HG03103 (cell line): ENCODE measurements at regions not wholly inside any gene's neighbourhood (a gene's known extent, or its start where the extent isn't known, plus 50 kb on each side); places are given as distances from the start of the nearest gene placed in this dataset.
A peak's percentile ranks its signal among the peaks of the same experiment; 100 is the strongest.

Source experiments
- ATAC-seq: cut with Tn5 transposase; IDR thresholded peaks from one replicate; pipeline ENCODE4 v1.9.1; 2021; ENCODE audit warnings: low read depth; ENCODE audit not compliant: unreplicated experiment

DNA sequence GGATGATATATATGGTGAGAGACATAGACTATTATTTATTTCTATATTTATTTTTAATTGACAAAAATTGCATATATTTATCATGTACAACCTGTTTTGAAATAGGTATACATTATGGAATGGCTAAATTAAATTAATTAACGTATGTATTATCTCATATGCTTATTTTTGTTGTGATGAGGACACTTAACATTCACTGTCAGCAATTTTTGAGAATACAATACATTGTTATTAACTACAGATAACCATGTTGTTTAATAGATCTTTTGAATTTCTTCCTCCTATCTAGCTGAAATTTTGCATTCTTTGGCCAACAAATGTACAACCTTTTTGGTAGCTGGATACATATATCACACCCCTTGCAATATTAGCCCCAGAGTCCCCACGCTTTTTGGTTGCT lies 110.7 kb upstream of the CITED2 start:
- no peak for ATAC-seq

DNA sequence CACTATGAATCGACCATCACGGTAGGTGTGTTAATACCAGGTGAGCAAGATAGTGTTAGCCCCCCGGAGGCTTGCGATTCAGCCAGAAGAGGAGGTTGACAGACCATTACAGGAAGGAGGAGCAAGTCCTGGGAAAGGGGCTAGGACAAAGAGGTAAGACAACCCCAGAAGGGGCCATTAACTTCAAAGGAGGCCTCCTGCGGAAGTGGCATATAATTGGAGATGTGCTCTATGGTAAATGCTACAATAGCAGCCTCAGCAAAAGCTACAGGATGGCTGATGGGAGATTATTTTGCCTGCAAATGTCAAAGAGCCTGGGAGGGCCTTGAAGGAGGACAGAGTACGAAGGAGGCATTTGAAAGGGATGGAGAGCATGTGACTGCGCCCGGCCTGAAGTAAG lies 108.6 kb upstream of the CITED2 start:
- ATAC-seq: no peak

DNA sequence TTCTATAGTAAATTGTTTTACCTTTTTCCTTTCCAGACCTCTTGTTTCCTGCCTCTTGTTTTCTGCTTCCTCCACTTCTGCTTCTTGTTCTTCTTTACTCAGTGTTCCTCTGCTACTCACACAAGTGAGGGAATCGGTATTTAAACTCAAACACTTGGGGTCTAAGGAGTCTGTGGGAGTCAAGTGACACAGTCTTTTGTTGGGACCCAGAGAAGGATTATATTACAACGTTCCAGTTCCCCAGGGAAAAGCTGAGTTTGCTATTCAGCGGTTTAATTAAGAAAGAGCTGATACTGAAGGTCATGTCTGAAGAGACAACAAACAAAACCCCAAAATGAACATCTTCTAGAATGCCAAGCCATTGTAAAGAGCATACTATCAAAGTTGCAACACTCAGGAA lies 107.8 kb upstream of the CITED2 start:
- no peak for ATAC-seq

DNA sequence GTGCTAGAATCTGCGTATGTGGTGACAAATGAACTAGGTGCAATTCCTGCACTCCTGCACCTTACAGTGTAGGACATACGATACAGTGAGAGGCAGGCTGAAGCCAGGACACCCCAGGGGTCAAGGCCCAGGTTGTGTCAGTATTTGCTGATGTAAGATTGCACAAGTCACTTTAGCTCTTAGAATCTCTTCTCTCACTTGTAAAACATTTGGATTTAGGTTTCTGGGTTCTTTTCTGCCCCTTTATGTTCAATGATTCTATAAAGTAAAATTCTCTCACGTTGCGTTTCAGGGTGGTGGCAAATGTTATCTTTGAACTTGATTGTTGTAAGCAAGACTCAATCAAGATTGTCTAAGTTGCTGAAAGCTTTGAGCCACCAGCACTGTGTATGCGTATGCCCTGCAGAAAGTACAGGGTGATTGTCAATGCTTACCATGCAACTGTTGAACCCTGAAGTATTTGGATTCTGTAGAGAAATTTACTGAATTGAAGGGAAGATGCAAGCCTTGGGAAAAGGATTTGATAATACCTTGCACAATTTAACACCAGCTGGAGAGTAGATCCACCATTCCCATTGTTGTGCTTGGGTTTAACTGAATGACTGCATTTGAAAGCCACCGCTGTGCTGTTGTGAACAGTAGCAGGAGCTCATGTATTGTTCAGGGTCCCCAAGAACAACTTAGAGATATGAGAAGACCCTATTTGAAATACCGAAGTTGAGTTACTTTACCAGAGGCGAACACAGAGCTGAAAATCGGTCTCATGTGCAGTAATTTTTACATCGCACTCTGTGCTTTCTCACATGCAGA lies 106.1 kb upstream of the CITED2 start:
- ATAC-seq: no peak

DNA sequence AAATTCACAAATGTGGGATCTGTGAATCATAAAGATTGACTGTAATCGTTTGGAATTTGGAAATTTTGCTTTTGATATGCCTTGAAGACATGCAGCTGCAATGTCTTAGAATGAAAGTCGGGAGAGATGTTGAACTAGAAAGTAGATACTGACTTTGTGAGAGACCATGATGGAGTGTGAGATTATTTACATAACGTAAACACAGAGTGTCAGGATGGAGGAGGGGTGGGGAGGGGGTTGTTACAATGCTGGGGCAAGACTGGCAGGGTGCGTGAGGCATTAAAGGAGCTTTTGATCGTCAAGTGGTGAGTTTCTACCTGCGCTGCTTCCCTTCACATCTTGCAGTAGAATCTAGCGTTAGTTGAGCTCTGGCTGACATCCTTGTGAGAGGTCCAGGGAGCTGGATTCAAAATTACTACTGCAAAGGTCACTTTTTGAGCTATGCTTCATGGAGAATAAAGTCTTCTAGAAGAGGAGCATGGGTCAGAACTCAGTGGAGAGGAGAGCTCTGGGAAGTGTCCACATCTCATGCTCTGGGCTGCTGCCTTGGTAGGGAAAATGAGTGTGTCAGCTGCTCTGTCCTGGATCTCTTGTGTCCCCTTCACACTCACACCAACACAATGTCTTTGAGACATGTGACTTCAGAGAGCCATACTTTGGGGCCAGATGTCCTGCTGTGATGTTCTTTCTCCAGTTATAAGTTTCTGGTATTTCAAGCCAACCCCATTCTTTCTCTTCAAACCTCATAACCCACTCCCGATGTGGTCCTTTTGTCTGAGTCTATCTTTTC lies 105.2 kb upstream of the CITED2 start:
- ATAC-seq: no peak

DNA sequence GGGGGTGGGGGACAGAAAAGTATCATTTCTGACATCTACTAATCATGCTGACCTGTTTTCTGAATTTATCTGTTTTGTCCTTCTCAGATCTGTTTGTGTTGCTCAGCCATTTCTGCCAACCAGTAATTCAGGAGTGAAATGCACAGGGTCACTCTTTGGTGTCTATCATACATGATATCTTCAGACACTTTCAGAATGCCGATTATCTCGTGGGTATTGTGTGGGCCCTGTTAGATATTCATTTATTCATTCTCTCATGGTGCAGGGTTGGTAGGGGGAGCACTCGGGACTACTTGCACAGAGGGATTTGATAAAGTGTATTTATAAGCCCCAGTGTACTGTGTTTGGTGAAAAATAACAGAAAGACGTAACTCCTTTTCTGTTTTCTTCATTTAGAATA lies 101.2 kb upstream of the CITED2 start:
- ATAC-seq: no peak

DNA sequence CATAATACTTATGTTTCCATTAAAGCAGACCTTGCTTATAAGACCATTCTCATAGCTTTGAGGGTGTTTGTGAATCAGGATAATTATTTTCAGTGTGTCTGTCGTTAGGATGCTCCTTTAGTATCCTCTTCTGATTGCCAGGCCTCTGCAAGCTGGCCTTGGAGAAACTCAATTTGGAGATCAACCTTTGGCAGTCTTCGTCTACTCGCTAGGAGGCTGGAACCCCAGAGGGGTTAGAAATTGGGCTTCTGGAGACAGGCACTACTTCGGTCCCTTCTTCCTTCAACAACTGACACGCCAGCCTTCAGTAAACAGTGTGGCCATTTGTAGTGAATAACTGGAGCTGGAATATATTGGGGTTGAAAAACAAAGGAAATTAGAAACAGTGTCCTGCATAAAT lies 100.8 kb upstream of the CITED2 start:
- no peak for ATAC-seq

DNA sequence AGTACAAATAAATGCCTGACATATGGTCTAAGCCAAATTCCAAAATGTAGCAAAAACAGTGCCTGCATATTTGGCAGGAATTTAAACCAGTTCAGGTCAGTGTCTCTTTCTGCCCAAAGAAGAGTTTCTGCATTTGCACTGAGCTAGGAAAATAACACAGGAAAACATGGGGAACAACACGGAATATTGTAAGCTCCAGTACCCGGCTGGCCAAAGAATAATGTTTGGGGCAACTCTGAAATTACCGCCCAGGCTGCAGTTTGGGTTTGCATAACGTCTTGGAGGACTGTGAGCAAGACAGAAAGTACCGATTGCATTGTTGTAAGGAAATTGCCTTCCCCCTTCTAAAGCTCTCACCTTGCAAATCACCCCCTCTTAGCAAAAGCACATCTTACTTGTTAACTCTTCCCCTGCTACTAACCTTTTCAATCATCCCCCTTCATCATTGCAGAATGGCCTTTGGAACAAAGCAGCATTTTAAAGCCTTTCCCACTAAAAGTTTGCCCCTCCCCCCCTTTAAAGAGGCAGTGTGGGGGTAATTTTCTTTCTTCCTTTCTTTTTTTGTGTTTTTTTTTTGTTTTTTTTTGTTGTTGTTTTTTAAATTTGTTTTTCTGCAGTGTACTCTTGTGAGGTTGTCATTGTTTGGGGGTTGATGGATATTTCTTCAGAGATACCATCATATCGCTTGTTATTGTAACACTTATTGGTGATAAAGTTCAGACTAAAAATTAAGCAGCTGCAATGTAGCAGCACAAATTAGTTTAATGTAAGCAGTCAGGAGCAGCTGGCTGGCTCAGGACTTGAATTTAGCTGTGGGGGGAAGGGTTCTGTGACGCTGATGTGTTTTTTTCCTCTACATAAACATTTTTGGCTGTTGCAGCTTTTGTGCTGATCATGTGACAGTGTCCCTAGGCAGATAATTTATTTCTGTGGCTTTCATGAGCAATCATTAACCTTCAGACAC lies 100.0 kb upstream of the CITED2 start:
- ATAC-seq: peak; percentile 58

DNA sequence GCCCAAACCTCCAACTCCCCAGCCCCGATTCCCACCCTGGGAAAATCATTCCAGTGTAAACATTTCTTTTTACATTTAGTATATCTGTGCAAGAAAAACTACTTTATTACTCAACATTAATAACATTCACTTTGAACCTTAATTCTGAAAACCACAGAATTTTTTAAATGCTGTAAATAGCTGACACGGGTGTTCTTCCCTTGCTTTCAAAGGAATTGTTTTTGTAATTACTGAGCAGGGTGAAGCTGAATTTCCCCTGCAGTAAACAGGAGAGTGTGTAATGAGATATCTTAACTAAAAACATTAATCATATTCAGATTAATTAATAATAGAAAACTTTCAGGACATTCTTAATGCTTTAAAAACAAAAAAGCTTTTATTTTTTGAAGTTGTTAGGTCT lies 99.3 kb upstream of the CITED2 start:
- ATAC-seq: no peak

DNA sequence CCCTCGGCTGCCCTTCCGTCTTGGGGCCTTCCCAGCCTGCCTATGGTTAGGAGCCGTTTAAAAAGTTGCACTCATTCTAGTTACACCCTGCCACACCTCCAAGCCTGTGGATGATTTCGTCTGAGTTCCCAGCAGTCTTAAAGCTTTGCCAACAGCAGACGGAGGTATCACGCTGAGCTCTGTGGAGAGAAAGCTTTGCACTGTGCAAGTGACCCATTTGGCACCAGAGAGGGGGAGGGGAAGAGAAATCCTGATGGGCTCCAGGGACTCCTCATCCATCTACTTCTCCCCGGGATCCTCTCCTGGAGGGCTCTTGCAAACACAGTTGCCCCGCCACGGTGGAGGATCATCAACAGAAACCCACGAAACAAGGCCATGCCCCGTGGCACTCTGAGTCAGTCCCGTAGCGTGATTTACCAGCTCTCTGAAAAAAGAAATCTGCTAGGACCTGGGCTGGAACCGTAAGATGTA lies 98.8 kb upstream of the CITED2 start:
- no peak for ATAC-seq

DNA sequence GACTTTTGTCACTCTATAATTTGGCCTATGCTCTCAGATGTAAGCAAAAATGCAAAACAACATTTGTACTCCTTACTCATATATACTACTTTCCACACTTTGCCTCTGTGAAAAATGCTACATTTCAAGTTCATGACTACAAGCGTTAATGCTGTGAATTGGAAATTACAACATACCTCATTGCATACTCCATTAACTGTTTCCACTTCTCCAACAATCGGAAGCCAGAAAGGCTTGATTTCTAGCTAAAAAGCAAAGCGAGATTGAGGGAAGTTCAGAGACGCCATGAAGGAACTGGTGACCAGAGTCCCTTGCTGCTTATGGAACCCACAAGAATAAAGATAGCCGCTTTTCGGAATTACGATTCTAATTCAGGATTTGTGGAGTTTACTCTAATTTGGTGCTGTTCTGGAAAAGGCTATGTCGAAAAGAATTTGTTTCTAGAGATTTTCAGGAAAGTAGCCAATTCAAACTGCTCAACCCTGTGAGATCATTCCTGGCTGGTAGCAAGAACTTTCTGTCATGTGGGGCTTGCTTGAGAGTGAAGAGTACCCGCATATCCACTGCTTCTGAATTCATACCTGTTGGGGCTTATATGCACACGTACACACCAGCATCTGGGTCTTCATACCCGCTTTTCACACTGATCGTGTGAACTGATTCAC lies 98.0 kb upstream of the CITED2 start:
- no peak for ATAC-seq

DNA sequence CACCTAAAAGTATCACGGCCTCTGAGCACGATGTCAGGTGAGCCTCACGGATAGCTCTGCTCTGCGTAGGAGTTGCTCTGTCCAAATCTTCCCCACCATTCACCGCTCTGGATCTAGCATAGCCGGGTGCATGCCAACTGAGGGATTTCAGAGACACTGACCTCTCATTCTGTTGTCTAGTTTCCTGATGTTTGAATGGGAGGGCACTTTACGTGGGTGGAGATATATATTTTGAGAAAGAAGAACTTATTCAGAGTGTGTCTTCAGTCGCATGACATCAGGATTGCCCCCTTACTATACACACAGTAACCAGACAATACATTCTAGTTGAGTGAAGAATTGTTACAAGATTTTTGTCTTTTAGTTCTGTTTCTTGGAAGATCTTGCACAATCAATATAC lies 96.5 kb upstream of the CITED2 start:
- no peak for ATAC-seq

DNA sequence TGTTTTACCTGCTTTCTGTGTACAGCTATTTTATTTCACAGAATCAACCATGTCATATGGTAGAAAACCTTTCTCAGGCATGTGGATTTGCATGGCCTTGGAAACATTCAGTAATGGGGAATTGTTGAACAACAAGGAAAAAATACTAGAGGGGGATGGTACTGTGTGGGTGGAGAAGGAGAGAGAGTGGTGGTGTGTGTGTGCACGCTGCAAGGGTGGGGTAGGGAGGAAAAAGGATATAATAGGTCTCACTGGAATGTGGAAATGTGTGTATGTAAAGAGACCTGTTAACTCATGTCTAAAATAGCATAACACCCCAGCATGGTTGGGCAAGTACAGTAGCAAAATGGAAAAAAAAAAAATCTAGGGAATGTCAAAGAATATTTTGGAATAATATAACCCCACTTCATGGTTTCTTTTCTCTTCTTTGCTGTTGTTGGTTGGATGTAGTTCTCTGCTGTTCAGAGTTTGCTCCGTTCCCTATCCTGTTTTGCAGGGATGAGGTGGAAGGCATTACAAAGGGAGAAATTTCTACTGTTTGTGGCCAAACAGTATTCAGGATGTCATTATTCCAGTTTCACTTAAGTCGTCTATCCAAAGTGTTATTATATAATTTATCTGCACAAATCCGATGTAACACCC lies 93.9 kb upstream of the CITED2 start:
- no peak for ATAC-seq

DNA sequence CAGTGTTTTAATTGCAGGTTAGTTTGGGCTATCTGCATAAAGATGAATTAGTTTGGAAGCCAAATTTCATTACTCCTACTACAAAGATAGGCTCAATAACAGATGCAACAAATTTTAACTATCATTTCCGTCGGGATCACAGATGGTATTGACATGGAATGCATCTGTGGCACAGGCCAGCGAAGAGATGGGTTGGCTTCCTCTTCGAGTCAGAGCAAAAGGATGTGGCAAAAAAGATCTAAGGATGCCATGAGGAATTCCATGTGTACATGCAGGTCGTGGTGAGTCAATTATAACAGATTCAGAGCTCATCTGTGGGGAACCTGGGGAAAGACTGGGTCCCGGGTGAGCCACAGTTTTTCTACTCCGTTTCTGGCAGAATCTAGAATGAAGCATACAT lies 83.0 kb upstream of the CITED2 start:
- no peak for ATAC-seq

DNA sequence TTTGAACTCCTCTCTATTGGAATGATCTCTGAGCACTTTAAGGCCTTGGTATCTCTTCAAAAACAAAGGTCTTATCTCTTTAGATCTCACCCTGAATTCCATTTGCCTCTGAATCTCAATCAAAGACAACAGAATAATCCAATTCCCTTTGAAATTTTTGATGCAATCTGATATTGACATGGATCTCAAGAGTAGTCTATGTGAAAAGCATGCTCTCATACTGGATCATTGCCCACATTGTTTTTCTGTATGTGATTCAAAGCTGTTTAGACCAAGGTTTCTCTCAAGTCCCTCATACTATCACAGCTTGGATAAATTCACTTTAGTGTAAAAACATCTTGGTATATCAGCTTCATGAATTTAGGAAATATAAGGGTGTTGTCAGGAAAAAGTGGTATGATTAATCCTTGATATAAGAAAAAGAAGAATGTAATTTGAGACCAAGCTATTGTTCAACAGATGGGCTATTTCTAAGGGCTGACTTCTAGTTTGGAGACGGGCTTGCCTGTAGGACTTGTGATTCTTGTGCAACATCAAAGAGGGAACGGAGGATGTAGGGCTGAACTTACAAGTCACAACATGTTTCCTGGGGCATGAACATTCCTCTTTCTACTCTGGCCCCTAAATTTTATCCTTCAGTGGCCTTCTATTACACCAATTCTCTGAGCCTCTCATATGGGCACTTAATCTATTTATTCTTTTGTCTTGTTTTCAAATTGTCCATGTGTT lies 77.9 kb upstream of the CITED2 start:
- no peak for ATAC-seq

DNA sequence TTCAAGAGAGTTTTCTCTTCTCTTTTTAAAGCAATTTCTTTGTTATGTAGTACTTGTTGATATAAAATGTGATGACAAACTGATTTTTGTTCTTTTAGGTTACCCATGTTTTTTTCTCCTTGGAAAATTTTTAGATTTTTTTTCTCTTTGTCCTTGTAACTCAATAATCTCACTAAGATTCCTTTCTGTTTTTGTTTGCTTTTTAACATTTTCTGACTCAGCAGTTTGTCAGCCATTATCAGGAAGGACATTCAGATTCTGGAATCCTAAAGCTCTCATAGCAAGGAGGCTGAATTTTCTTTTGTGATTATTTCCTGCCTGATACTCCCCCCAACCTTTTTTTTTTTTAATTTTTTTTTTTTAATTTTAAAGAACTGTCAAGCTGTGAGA lies 75.2 kb upstream of the CITED2 start:
- ATAC-seq: no peak

DNA sequence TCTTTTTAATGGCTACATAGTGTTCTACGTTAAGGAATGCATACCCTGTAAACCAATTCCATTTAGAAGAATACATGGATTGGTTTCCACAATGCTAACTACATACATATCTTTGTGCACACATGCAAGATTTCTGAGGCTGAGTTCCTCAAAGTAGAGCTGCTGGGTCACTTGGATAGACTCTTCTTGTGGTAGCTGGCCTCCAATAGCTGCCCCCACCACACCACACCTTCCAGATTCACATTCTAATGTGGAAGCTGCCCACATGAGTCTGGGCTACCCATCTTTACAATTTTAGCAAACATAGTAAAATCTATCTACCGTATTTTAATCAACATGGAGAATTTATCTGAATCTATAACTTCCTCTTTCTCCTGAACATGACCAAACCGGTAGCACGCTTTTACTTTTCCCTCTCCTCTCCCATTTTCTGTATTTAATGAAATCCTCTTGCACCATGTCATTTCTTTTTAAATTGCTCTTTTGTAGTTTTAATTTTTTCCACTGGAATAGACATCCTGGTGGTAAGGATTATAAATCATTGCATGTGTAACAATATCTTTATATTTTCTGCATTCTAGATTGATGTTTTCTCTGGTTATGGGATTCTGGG lies 74.7 kb upstream of the CITED2 start:
- ATAC-seq: no peak

DNA sequence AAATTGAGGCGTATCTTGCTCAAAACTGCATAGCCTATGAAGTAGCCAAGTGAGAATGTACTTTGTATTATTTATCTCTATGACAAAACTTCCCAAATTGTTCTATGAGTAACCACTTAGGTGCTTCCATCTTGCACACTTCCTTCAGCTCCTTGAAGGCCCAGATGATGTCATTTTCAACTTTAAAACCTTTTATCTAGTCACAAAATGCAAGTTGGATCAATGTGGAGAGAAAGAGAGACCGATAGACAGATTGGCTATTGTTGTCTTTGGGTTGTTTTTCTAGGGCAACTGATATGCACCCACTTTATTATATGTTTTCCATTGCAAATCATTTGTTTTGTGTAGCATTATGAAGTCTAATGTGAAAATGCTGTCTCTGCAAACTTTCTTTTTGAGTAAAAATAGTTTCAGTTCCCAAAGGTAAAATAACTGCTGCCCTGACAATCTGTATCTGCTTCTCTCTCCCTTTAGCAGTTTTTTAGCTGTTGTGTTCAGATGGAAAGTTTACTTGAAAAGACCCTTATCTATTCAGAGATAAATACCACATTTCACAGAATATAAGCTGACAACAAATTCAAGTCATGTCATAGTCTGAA lies 73.7 kb upstream of the CITED2 start:
- peak; percentile 91 for ATAC-seq

DNA sequence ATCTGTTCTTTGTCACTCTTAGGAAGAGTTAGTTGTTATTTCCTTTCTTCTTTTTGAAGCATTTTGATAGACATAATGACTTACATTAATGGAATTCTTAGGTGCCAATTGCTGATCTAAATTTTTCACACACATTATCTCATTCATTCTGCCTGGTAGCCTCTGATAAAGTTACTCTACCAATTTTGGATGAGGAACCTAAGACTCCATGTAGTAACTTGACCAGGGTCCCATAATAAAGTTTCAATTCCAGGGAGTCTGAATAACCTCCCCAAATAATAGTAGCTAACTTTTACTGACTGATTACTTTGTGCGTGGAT lies 73.2 kb upstream of the CITED2 start:
- no peak for ATAC-seq
